Kidney (tissue), 13 donors: ENCODE measurements at regions not wholly inside any gene's neighbourhood (a gene's known extent, or its start where the extent isn't known, plus 50 kb on each side); places are given as distances from the start of the nearest gene placed in this dataset.
A peak's percentile ranks its signal among the peaks of the same experiment; 100 is the strongest.

Experiments used
- DNase-seq, 5 donors: peaks; one replicate each; pipeline ENCODE4 v3.0.0-alpha.2; 2013 to 2020
- FAIRE-seq: peaks from 2 replicates; lab custom pipeline; 2012; peaks lifted over from hg19 to GRCh38; lab: Jason Lieb, UNC
- H3K27ac ChIP-seq, 2 donors: one replicate each; pipeline ENCODE4 v1.7.0; 2013; ENCODE audit warnings: low read depth in 2 of 2, low read length in 2 of 2, inconsistent platforms in 1 of 2
- H3K27me3 ChIP-seq: one replicate; pipeline ENCODE4 v1.7.1; 2013; ENCODE audit warnings: low read length, inconsistent platforms; ENCODE audit not compliant: control insufficient read depth, insufficient read depth
- H3K36me3 ChIP-seq, 3 donors: one replicate each; pipeline versions ENCODE4 v1.7.0 to v1.7.1; 2013; ENCODE audit warnings: low read length in 3 of 3, control low read depth in 1 of 3, inconsistent platforms in 1 of 3; ENCODE audit not compliant: insufficient read depth in 3 of 3, control insufficient read depth in 2 of 3
- H3K4me1 ChIP-seq, 3 donors: one replicate each; pipeline versions ENCODE4 v1.7.0 to v1.7.1; 2013; ENCODE audit warnings: low read length in 3 of 3, inconsistent platforms in 1 of 3, low read depth in 1 of 3; ENCODE audit not compliant: control insufficient read depth in 2 of 3, insufficient read depth in 2 of 3
- H3K4me3 ChIP-seq, 3 donors: one replicate each; pipeline versions ENCODE4 v1.7.0 to v1.8.1; 2013; ENCODE audit warnings: low read length in 3 of 3, control low read depth in 1 of 3, inconsistent platforms in 1 of 3
- H3K9ac ChIP-seq, 3 donors: one replicate each; pipeline versions ENCODE4 v1.7.0 to v1.7.1; 2013; ENCODE audit warnings: low read length in 3 of 3, control low read depth in 1 of 3, inconsistent platforms in 1 of 3
- H3K9me3 ChIP-seq, 3 donors: one replicate each; pipeline versions ENCODE4 v1.7.0 to v1.7.1; 2013; ENCODE audit warnings: low read length in 3 of 3, control low read depth in 1 of 3, inconsistent platforms in 1 of 3; ENCODE audit not compliant: control insufficient read depth in 2 of 3, insufficient read depth in 1 of 3
- CTCF ChIP-seq: IDR thresholded peaks from 3 replicates; pipeline ENCODE4 v1.5.1; 2012; ENCODE audit warnings: mild to moderate bottlenecking, moderate library complexity, borderline replicate concordance; ENCODE audit not compliant: insufficient read depth; ENCODE audit errors: extremely low read depth
- intact Hi-C: fragments of 100-400 bp; cut with DNase I; formaldehyde crosslinking; loops from one replicate; pipeline ENCODE4 v1.11.1; 2022
- donor health status: control.
- donor health status: control.
- donor health status: control.
- donor health status: control.
- donor health status: control.
- donor health status: DM: yes; HTN: yes; CAD: no.
- donor health status: Normal renal cell carcinoma (clear cell type).

GRCh38 chr2:20935168-20935775, 108.6 kb downstream of the APOB start:
- Histone ChIP-seq H3K36me3 (no peaks in the 10 kb centered on the region), H3K27ac (no peak overlapping the region), H3K27me3 (no peaks in the 10 kb centered on the region), H3K9ac (no peak overlapping the region), H3K4me3 (no peak overlapping the region), H3K9me3 (no peaks in the 10 kb centered on the region), H3K4me1 (no peaks in the 10 kb centered on the region)
- DNase-seq = peak in 2 of 5 donors; percentile 36 to 72
- no peak for FAIRE-seq
- intact Hi-C loops = no loop called here
- no peak for TF ChIP-seq CTCF

DNA sequence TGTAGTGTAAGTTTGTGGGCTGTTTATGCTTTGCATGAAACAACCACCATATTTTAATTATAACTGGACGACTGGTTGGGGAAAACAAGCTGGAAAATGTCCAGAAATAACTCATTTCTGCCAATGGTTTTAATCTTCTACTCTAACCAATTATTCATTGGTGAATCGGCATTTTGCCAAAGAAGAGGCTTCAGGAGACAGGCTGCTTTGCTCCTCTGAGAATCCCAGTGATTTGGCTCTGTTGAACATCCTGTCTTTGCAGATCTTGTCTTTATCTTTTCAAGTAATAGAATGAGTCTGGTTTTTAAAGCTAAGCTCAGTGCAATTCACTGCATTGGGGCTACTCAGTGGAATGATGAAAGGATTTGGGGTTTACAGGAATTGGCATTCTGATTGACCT, 109.6 kb downstream of the APOB start:
- no peak overlapping the region for H3K27ac ChIP-seq
- no peaks in the 10 kb centered on the region for H3K27me3 ChIP-seq
- no peak for DNase-seq
- H3K4me1 ChIP-seq = no peaks in the 10 kb centered on the region
- FAIRE-seq = no peak
- H3K4me3 ChIP-seq = no peak overlapping the region
- H3K36me3 ChIP-seq = no peaks in the 10 kb centered on the region
- H3K9ac ChIP-seq = no peak overlapping the region
- intact Hi-C loops = no loop called here
- H3K9me3 ChIP-seq = no peaks in the 10 kb centered on the region
- no peak for TF ChIP-seq CTCF

- no peaks in the 10 kb centered on the region for H3K27me3 ChIP-seq
- DNase-seq (peak in 1 of 5 donors; percentile 17), FAIRE-seq (no peak)
- peaks cover 0 to under 1% (median 0%) of the 10 kb centered on the region in 3 donors for H3K9me3 ChIP-seq
- no peak overlapping the region for H3K27ac ChIP-seq
- no peak for TF ChIP-seq CTCF
- intact Hi-C loops = no loop called here
- H3K9ac ChIP-seq = no peak overlapping the region
- no peaks in the 10 kb centered on the region for H3K36me3 ChIP-seq
- no peaks in the 10 kb centered on the region for H3K4me1 ChIP-seq
- H3K4me3 ChIP-seq = no peak overlapping the region
Observed at GRCh38 chr2:20933714-20934113, 110.2 kb downstream of the APOB start.

DNA sequence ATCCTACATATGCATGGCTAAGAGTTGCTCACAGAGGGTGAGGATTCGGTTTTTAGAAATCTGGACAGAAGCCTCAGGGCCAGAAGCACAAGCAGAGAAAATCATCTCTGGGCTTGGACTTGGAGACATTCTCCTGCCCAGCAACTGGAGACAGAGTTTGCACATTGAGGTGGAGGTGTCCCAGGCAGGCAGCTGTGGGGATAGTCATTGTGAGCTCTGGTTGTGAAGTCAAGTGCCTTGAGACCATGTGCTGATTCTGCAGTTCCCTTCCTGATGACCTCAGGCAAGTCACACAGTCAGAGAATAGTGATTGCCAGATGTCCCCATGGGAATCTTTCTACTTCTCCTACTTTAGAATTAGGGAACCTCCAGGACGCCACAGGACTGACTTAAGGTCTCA, 108.4 kb upstream of the LDAH start:
- no peaks in the 10 kb centered on the region for H3K27me3 ChIP-seq
- intact Hi-C loops = no loop called here
- no peak overlapping the region for H3K27ac ChIP-seq
- no peak for TF ChIP-seq CTCF
- H3K9ac ChIP-seq = no peak overlapping the region
- H3K4me1 ChIP-seq = no peaks in the 10 kb centered on the region
- DNase-seq (no peak), FAIRE-seq (no peak)
- H3K4me3 ChIP-seq = no peak overlapping the region
- H3K36me3 ChIP-seq = no peaks in the 10 kb centered on the region
- peaks cover 0 to 5% (median 0%) of the 10 kb centered on the region in 3 donors for H3K9me3 ChIP-seq
